ENCODE measurements at regions not wholly inside any gene's neighbourhood (a gene's known extent, or its start where the extent isn't known, plus 50 kb on each side); places are given as distances from the start of the nearest gene placed in this dataset.
A peak's percentile ranks its signal among the peaks of the same experiment; 100 is the strongest.

DNA sequence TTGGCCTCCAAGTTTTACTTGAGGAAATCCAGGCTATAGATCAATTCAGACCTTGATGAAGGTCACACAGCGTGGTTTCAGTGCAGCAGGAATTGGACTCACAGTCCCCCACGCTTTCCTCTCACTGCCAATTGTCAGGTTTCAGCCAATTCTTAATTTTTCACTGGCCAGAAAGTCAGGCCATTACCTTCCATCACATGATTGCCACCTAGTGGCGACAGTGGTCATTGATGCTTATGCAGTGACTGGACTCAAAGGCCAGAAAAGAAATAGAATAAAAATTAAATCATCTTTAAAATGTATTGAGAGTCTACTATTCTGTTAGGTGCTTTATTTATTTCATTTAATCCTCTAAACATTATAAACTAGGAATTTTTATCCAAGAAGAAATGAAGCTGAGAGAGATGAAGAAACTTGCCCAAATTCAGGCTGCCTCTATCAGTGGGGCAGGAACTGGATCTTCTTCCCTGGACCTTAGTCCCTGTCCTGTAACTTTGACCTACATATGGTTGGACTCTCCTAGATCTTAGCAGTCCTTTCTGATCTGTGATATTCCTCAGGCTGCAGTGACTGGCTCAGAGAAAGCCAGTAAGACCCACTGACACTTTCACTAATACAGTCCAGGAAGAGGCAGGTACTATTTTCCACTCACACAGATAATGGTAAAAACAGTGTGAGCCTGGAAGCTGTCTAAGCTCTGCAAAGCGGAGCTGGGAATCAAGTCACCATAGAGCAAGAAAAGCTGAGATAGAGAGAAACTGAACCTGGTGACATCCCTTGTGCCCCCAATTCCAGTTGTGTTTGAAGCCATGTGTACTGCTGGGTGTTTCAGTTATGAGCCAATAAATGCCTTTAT, 133.3 kb downstream of the ELOVL4 start:
- no peak for TF ChIP-seq EZH2 (IDR thresholded peaks at IDR 0.05; ENCODE audit: borderline replicate concordance, low read length)
- TF ChIP-seq, protein P1, sequence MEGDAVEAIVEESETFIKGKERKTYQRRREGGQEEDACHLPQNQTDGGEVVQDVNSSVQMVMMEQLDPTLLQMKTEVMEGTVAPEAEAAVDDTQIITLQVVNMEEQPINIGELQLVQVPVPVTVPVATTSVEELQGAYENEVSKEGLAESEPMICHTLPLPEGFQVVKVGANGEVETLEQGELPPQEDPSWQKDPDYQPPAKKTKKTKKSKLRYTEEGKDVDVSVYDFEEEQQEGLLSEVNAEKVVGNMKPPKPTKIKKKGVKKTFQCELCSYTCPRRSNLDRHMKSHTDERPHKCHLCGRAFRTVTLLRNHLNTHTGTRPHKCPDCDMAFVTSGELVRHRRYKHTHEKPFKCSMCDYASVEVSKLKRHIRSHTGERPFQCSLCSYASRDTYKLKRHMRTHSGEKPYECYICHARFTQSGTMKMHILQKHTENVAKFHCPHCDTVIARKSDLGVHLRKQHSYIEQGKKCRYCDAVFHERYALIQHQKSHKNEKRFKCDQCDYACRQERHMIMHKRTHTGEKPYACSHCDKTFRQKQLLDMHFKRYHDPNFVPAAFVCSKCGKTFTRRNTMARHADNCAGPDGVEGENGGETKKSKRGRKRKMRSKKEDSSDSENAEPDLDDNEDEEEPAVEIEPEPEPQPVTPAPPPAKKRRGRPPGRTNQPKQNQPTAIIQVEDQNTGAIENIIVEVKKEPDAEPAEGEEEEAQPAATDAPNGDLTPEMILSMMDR (IDR thresholded peaks at IDR 0.05; ENCODE audit: low read length), result peak; percentile 76
